Skin of body (tissue), 1 donor: ENCODE measurements at regions not wholly inside any gene's neighbourhood (a gene's known extent, or its start where the extent isn't known, plus 50 kb on each side); places are given as distances from the start of the nearest gene placed in this dataset.

Experiments
- DNase-seq: peaks from one replicate; lab custom pipeline; 2025; lab: John Stamatoyannopoulos, UW

- DNase-seq: no peak
These were observed 91.2 kb upstream of the LDAH start for GRCh38 chr2:20914087-20914486.

- no peak for DNase-seq
These were observed 90.6 kb upstream of the LDAH start for GRCh38 chr2:20913491-20913890.

GRCh38 chr2:20900052-20900636 lies 77.2 kb upstream of the LDAH start:
- no peak for DNase-seq

GRCh38 chr2:20897874-20898453 lies 75.1 kb upstream of the LDAH start:
- no peak for DNase-seq

- DNase-seq: no peak
These were observed 74.1 kb upstream of the LDAH start for GRCh38 chr2:20897047-20897446.

GRCh38 chr2:20884829-20885228 lies 61.9 kb upstream of the LDAH start:
- no peak for DNase-seq

- no peak for DNase-seq
These were observed 59.7 kb upstream of the LDAH start for GRCh38 chr2:20882466-20883170.

GRCh38 chr2:20880221-20880771 lies 57.4 kb upstream of the LDAH start:
- DNase-seq: no peak

GRCh38 chr2:20879221-20879620 lies 56.3 kb upstream of the LDAH start:
- no peak for DNase-seq

GRCh38 chr2:20877960-20878359 lies 55.1 kb upstream of the LDAH start:
- DNase-seq: no peak
